SK-N-SH treated with all-trans-retinoic acid at 6 μM for 48 hours (cell line): ENCODE measurements at regions not wholly inside any gene's neighbourhood (a gene's known extent, or its start where the extent isn't known, plus 50 kb on each side); places are given as distances from the start of the nearest gene placed in this dataset.
A peak's percentile ranks its signal among the peaks of the same experiment; 100 is the strongest.

ENCODE experiments used
- ATAC-seq: fragments of 200-7000 bp; cut with Tn5 transposase; 3 replicates; pipeline ENCODE4 v1.9.1; 2020; ENCODE audit warnings: mild to moderate bottlenecking, moderate library complexity
- ARNTL ChIP-seq: fragments of 450-650 bp; formaldehyde crosslinking; IDR thresholded peaks from 2 replicates; pipeline ENCODE4 v1.5.0; 2020; ENCODE audit warnings: low read depth, mild to moderate bottlenecking, moderate library complexity, borderline replicate concordance
- BACH2 ChIP-seq: fragments of 250-450 bp; sonication (Bioruptor Pico); IDR thresholded peaks from 2 replicates; pipeline ENCODE4 v1.9.0; 2021; ENCODE audit warnings: mild to moderate bottlenecking, borderline replicate concordance
- CSDC2 ChIP-seq: fragments of 250-450 bp; sonication (Bioruptor Pico); IDR thresholded peaks from 2 replicates; pipeline ENCODE4 v1.5.0; 2020; ENCODE audit warnings: mild to moderate bottlenecking, moderate library complexity
- GLIS3 ChIP-seq: fragments of 250-450 bp; sonication (Bioruptor Pico); IDR thresholded peaks from 2 replicates; pipeline ENCODE4 v1.5.0; 2020; ENCODE audit warnings: mild to moderate bottlenecking, moderate library complexity
- ISL1 ChIP-seq: fragments of 250-450 bp; sonication (Bioruptor Pico); IDR thresholded peaks from 2 replicates; pipeline ENCODE4 v2.1.2; 2022; ENCODE audit warnings: mild to moderate bottlenecking, moderate library complexity
- OSR1 ChIP-seq: fragments of 250-450 bp; sonication (Bioruptor Pico); IDR thresholded peaks from 2 replicates; pipeline ENCODE4 v1.8.0; 2022; ENCODE audit warnings: moderate library complexity, mild to moderate bottlenecking, inconsistent platforms
- PPARA ChIP-seq: fragments of 250-450 bp; sonication (Bioruptor Pico); IDR thresholded peaks from 2 replicates; pipeline ENCODE4 v1.5.0; 2020; ENCODE audit warnings: mild to moderate bottlenecking, borderline replicate concordance
- RARB ChIP-seq: fragments of 250-450 bp; sonication (Bioruptor Pico); IDR thresholded peaks from 2 replicates; pipeline ENCODE4 v1.8.0; 2021; ENCODE audit warnings: mild to moderate bottlenecking, moderate library complexity
- TCF4 ChIP-seq: fragments of 250-450 bp; sonication (Bioruptor Pico); IDR thresholded peaks from 2 replicates; pipeline ENCODE4 v1.8.0; 2021; ENCODE audit warnings: mild to moderate bottlenecking, moderate library complexity, borderline replicate concordance
- TOX ChIP-seq: fragments of 250-450 bp; sonication (Bioruptor Pico); IDR thresholded peaks from 2 replicates; pipeline ENCODE4 v1.8.0; 2021; ENCODE audit warnings: mild to moderate bottlenecking, moderate library complexity, borderline replicate concordance
- ZC3H10 ChIP-seq: fragments of 250-450 bp; sonication (Bioruptor Pico); IDR thresholded peaks from 2 replicates; pipeline ENCODE4 v1.5.1; 2021; ENCODE audit warnings: mild to moderate bottlenecking, moderate library complexity
- ZFP3 ChIP-seq: fragments of 250-450 bp; sonication (Bioruptor Pico); IDR thresholded peaks from 2 replicates; pipeline ENCODE4 v1.5.0; 2020; ENCODE audit warnings: mild to moderate bottlenecking, moderate library complexity
- ZFP30 ChIP-seq: fragments of 450-650 bp; formaldehyde crosslinking; IDR thresholded peaks from 2 replicates; pipeline ENCODE4 v1.5.0; 2022; ENCODE audit warnings: mild to moderate bottlenecking, moderate library complexity
- ZNF565 ChIP-seq: fragments of 450-650 bp; formaldehyde crosslinking; conservative IDR thresholded peaks from 2 replicates; pipeline ENCODE4 v1.5.0; 2020; ENCODE audit warnings: low read depth, mild to moderate bottlenecking, moderate library complexity
- ZNF70 ChIP-seq: fragments of 450-650 bp; formaldehyde crosslinking; IDR thresholded peaks from 2 replicates; pipeline ENCODE4 v1.5.0; 2020; ENCODE audit warnings: mild to moderate bottlenecking, moderate library complexity
- ZNF8 ChIP-seq: fragments of 450-650 bp; formaldehyde crosslinking; IDR thresholded peaks from 2 replicates; pipeline ENCODE4 v1.5.0; 2020; ENCODE audit warnings: mild to moderate bottlenecking, moderate library complexity
- TF ChIP-seq, protein P1 (sequence below): fragments of 250-450 bp; sonication (Bioruptor Pico); IDR thresholded peaks from 2 replicates; pipeline ENCODE4 v1.8.0; 2021; ENCODE audit warnings: low read depth, mild to moderate bottlenecking, moderate library complexity, borderline replicate concordance
- TF ChIP-seq, protein P2 (sequence below): fragments of 250-450 bp; sonication (Bioruptor Pico); IDR thresholded peaks from 2 replicates; pipeline ENCODE4 v1.5.1; 2021; ENCODE audit warnings: mild to moderate bottlenecking, moderate library complexity
- TF ChIP-seq, protein P3 (sequence below): fragments of 250-450 bp; sonication (Bioruptor Pico); IDR thresholded peaks from 2 replicates; pipeline ENCODE4 v1.5.0; 2020; ENCODE audit warnings: mild to moderate bottlenecking, moderate library complexity
- TF ChIP-seq, protein P4 (sequence below): fragments of 250-450 bp; sonication (Bioruptor Pico); IDR thresholded peaks from 2 replicates; pipeline ENCODE4 v1.5.1; 2020; ENCODE audit warnings: low read depth, mild to moderate bottlenecking, moderate library complexity
- TF ChIP-seq, protein P5 (sequence below): fragments of 250-450 bp; sonication (Bioruptor Pico); IDR thresholded peaks from 2 replicates; pipeline ENCODE4 v1.8.0; 2020; ENCODE audit warnings: mild to moderate bottlenecking, moderate library complexity, borderline replicate concordance

DNA sequence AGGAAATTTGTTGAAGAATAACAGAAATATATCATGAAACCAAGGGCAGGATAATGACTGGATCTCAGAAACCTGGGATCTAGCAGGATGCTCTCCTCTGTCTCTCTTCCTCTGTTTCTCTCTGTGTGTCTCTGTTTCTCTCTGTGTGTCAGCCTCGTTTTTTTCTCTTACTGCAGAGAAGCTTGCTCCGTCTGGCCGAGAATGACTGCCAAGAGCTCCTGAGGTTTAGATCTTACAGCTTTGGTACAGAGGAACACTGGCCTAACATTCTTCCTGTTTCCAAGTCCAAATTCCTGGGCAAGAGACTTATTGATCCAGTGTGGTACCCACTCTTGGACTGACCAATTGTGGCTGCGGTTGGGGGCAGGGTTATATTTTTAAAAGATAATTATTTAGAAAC lies 564.0 kb downstream of the XPNPEP1 start:
- no peak for ATAC-seq
- TF ChIP-seq ZNF70 (no peak), TCF4 (CRISPR knock-in tag) (no peak), PPARA (CRISPR knock-in tag) (no peak), ZC3H10 (CRISPR knock-in tag) (no peak)

DNA sequence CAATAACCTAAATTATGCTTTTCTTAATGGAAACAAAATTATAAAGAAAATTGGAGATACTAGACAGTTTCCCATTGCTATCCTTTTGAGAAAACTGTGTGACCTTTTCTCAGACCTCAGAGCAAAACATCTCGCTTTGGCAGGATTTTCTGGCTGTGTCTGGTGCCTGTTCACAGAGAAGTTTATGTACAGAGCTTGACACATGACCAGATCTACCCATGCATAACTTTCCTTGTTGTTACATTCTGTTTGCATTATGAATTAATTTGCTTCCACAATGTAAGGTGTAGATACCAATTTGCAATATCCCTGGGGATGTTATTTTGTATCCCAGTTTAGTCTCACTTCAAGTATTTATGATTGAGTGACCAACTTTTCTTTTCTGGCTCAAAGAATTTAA lies 565.0 kb downstream of the XPNPEP1 start:
- ATAC-seq: no peak
- TF ChIP-seq ISL1 (CRISPR knock-in tag) (no peak), CSDC2 (no peak), ZC3H10 (CRISPR knock-in tag) (no peak), PPARA (CRISPR knock-in tag) (no peak), ZNF565 (CRISPR knock-in tag) (no peak), ZNF70 (no peak), TOX (CRISPR knock-in tag) (no peak), BACH2 (CRISPR knock-in tag) (no peak), ZFP30 (CRISPR knock-in tag) (no peak), OSR1 (no peak), RARB (CRISPR knock-in tag) (no peak), TCF4 (CRISPR knock-in tag) (no peak), ZFP3 (CRISPR knock-in tag) (no peak), GLIS3 (no peak), ARNTL (CRISPR knock-in tag) (no peak)
- TF ChIP-seq, protein P1, sequence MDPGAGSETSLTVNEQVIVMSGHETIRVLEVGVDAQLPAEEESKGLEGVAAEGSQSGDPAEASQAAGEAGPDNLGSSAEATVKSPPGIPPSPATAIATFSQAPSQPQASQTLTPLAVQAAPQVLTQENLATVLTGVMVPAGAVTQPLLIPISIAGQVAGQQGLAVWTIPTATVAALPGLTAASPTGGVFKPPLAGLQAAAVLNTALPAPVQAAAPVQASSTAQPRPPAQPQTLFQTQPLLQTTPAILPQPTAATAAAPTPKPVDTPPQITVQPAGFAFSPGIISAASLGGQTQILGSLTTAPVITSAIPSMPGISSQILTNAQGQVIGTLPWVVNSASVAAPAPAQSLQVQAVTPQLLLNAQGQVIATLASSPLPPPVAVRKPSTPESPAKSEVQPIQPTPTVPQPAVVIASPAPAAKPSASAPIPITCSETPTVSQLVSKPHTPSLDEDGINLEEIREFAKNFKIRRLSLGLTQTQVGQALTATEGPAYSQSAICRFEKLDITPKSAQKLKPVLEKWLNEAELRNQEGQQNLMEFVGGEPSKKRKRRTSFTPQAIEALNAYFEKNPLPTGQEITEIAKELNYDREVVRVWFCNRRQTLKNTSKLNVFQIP (CRISPR knock-in tag): no peak
- TF ChIP-seq, protein P2, sequence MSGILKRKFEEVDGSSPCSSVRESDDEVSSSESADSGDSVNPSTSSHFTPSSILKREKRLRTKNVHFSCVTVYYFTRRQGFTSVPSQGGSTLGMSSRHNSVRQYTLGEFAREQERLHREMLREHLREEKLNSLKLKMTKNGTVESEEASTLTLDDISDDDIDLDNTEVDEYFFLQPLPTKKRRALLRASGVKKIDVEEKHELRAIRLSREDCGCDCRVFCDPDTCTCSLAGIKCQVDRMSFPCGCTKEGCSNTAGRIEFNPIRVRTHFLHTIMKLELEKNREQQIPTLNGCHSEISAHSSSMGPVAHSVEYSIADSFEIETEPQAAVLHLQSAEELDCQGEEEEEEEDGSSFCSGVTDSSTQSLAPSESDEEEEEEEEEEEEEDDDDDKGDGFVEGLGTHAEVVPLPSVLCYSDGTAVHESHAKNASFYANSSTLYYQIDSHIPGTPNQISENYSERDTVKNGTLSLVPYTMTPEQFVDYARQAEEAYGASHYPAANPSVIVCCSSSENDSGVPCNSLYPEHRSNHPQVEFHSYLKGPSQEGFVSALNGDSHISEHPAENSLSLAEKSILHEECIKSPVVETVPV: no peak
- TF ChIP-seq, protein P3, sequence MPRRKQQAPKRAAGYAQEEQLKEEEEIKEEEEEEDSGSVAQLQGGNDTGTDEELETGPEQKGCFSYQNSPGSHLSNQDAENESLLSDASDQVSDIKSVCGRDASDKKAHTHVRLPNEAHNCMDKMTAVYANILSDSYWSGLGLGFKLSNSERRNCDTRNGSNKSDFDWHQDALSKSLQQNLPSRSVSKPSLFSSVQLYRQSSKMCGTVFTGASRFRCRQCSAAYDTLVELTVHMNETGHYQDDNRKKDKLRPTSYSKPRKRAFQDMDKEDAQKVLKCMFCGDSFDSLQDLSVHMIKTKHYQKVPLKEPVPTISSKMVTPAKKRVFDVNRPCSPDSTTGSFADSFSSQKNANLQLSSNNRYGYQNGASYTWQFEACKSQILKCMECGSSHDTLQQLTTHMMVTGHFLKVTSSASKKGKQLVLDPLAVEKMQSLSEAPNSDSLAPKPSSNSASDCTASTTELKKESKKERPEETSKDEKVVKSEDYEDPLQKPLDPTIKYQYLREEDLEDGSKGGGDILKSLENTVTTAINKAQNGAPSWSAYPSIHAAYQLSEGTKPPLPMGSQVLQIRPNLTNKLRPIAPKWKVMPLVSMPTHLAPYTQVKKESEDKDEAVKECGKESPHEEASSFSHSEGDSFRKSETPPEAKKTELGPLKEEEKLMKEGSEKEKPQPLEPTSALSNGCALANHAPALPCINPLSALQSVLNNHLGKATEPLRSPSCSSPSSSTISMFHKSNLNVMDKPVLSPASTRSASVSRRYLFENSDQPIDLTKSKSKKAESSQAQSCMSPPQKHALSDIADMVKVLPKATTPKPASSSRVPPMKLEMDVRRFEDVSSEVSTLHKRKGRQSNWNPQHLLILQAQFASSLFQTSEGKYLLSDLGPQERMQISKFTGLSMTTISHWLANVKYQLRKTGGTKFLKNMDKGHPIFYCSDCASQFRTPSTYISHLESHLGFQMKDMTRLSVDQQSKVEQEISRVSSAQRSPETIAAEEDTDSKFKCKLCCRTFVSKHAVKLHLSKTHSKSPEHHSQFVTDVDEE (CRISPR knock-in tag): no peak
- TF ChIP-seq, protein P4, sequence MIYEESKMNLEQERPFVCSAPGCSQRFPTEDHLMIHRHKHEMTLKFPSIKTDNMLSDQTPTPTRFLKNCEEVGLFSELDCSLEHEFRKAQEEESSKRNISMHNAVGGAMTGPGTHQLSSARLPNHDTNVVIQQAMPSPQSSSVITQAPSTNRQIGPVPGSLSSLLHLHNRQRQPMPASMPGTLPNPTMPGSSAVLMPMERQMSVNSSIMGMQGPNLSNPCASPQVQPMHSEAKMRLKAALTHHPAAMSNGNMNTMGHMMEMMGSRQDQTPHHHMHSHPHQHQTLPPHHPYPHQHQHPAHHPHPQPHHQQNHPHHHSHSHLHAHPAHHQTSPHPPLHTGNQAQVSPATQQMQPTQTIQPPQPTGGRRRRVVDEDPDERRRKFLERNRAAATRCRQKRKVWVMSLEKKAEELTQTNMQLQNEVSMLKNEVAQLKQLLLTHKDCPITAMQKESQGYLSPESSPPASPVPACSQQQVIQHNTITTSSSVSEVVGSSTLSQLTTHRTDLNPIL (CRISPR knock-in tag): no peak

DNA sequence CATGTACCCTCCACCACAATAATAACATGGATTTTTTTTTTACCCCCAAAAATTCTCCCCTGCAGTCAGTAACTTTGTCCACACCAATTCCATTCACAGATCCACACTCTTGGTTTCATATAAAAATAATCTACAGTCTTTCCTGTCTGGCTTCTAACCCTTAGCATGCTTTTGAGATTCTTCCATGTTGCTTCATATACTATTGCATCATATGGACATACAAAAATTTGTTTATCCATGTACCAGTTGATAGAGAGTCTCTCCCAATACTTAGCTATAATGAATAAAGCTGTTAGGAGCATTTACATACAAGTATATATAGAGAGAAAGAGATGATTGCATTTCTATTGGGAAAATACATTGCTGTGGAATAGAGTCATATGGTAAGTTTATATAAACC lies 575.0 kb downstream of the XPNPEP1 start:
- ATAC-seq: no peak
- no peak for TF ChIP-seq PPARA (CRISPR knock-in tag)

DNA sequence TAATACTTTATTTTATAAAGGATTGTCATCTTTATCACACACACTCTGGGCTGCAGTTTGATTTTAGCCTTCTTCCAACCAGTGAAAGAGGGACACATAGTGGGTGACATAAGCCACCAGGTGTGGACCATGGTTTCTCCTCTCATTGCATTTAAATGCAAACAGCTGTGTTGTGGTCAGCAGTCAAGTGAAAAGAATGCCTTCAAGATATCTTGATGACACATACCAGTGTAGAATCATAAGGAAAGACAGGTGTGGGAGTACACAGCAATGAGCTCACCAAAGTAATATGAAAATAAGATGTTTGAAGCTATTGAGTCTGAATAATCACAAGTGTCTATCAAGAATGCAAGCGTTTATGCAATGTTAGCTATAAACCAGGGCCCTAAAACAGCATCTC lies 580.0 kb downstream of the XPNPEP1 start:
- peak; percentile 32; the same call in 2 of the 3 replicates for ATAC-seq
- TF ChIP-seq, protein P5, sequence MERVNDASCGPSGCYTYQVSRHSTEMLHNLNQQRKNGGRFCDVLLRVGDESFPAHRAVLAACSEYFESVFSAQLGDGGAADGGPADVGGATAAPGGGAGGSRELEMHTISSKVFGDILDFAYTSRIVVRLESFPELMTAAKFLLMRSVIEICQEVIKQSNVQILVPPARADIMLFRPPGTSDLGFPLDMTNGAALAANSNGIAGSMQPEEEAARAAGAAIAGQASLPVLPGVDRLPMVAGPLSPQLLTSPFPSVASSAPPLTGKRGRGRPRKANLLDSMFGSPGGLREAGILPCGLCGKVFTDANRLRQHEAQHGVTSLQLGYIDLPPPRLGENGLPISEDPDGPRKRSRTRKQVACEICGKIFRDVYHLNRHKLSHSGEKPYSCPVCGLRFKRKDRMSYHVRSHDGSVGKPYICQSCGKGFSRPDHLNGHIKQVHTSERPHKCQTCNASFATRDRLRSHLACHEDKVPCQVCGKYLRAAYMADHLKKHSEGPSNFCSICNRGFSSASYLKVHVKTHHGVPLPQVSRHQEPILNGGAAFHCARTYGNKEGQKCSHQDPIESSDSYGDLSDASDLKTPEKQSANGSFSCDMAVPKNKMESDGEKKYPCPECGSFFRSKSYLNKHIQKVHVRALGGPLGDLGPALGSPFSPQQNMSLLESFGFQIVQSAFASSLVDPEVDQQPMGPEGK (CRISPR knock-in tag): no peak
- TF ChIP-seq ZNF8 (CRISPR knock-in tag) (no peak), RARB (CRISPR knock-in tag) (no peak), ZNF70 (no peak), ZFP30 (CRISPR knock-in tag) (no peak), ZFP3 (CRISPR knock-in tag) (no peak), PPARA (CRISPR knock-in tag) (no peak)
